Left cardiac atrium (tissue), 4 donors: ENCODE measurements at regions not wholly inside any gene's neighbourhood (a gene's known extent, or its start where the extent isn't known, plus 50 kb on each side); places are given as distances from the start of the nearest gene placed in this dataset.
A peak's percentile ranks its signal among the peaks of the same experiment; 100 is the strongest.
"Not testable (repeated sequence)": the region's sequence is repeated elsewhere in the genome, so short reads cannot be mapped to it uniquely, and the experiment has no call there.

Source experiments
- ATAC-seq, 2 donors: fragments of 200-7000 bp; cut with Tn5 transposase; one replicate each; pipeline ENCODE4 v1.9.1; 2020; ENCODE audit warnings: mild to moderate bottlenecking in 2 of 2, moderate library complexity in 2 of 2
- DNase-seq: peaks from one replicate; pipeline ENCODE4 v3.0.0-alpha.2; 2020
- intact Hi-C, 2 donors: fragments of 100-400 bp; cut with DNase I; formaldehyde crosslinking; loops; one replicate each; pipeline versions ENCODE4 v1.14.1 to v1.15.1; 2022 to 2023
- donor health status: DM: no; HTN: yes; CAD: no.
- donor health status: DM: no; HTN: yes; CAD: no; lungs with severe emphysema.
- donor health status: DM: yes; HTN: yes; CAD: no.
- donor health status: Dilated cardiomyopathy.

- ATAC-seq (no peak), DNase-seq (no peak)
- intact Hi-C loops, result no loop called here
Measured at GRCh38 chr4:1589098-1589497, 95.0 kb downstream of the FAM53A start.

GRCh38 chr4:1588306-1588705, 95.8 kb downstream of the FAM53A start:
- peak; percentile 7 for DNase-seq

GRCh38 chr4:1584498-1584897, 99.6 kb downstream of the FAM53A start:
- intact Hi-C loops, result no loop called here
- ATAC-seq (no peak), DNase-seq (peak; percentile 7)

More at GRCh38 chr4:1588306-1588705, 95.8 kb downstream of the FAM53A start:
- intact Hi-C loops, result no loop called here
- ATAC-seq, result no peak

GRCh38 chr4:1583859-1584258, 100.3 kb downstream of the FAM53A start:
- intact Hi-C loops, result no loop called here
- DNase-seq (no peak), ATAC-seq (no peak)

- DNase-seq (peak; percentile 18), ATAC-seq (no peak)
- intact Hi-C loops, result no loop called here
Measured at GRCh38 chr4:1583051-1583785, 100.9 kb downstream of the FAM53A start.

GRCh38 chr4:1582227-1582626, 101.9 kb downstream of the FAM53A start:
- peak in 1 of 2 donors; percentile 7 for ATAC-seq
- intact Hi-C loops, result no loop called here
- DNase-seq, result peak; percentile 74

- ATAC-seq, result peak; percentile 62 to 73
- intact Hi-C loops, result not testable (repeated sequence)
- peak; percentile 94 for DNase-seq
Measured at GRCh38 chr4:1581164-1581894, 102.8 kb downstream of the FAM53A start.

- ATAC-seq, intact Hi-C loops, DNase-seq: not testable (repeated sequence)
Measured at GRCh38 chr4:1580692-1581012, 103.5 kb downstream of the FAM53A start.

GRCh38 chr4:1579901-1580691, 104.0 kb downstream of the FAM53A start:
- peak; percentile 85 to 91 for ATAC-seq
- peak; percentile 95 for DNase-seq

GRCh38 chr4:1579001-1579900, 104.9 kb downstream of the FAM53A start:
- DNase-seq (peak; percentile 91), ATAC-seq (peak; percentile 64 to 74)
- intact Hi-C loops, result no loop called here

More at GRCh38 chr4:1579901-1580691, 104.0 kb downstream of the FAM53A start:
- intact Hi-C loops, result no loop called here

GRCh38 chr4:1578251-1578773, 105.8 kb downstream of the FAM53A start:
- DNase-seq (peak; percentile 31), ATAC-seq (no peak)
- intact Hi-C loops, result no loop called here

- intact Hi-C loops, result no loop called here
- peak; percentile 13 for DNase-seq
- ATAC-seq, result no peak
Measured at GRCh38 chr4:1577822-1578217, 106.3 kb downstream of the FAM53A start.

- DNase-seq (peak; percentile 20), ATAC-seq (no peak)
- intact Hi-C loops, result no loop called here
Measured at GRCh38 chr4:1576961-1577821, 106.9 kb downstream of the FAM53A start.

GRCh38 chr4:1576304-1576960, 107.7 kb downstream of the FAM53A start:
- intact Hi-C loops, result no loop called here
- DNase-seq, result peak; percentile 22
- no peak for ATAC-seq

GRCh38 chr4:1575418-1576303, 108.5 kb downstream of the FAM53A start:
- ATAC-seq (no peak), DNase-seq (peak; percentile 21)
- intact Hi-C loops, result no loop called here
